ENCODE measurements at regions not wholly inside any gene's neighbourhood (a gene's known extent, or its start where the extent isn't known, plus 50 kb on each side); places are given as distances from the start of the nearest gene placed in this dataset.

GRCh38 chr10:43972976-43973647, 324.4 kb upstream of the ZNF32 start:
- no peak for DNase-seq

DNA sequence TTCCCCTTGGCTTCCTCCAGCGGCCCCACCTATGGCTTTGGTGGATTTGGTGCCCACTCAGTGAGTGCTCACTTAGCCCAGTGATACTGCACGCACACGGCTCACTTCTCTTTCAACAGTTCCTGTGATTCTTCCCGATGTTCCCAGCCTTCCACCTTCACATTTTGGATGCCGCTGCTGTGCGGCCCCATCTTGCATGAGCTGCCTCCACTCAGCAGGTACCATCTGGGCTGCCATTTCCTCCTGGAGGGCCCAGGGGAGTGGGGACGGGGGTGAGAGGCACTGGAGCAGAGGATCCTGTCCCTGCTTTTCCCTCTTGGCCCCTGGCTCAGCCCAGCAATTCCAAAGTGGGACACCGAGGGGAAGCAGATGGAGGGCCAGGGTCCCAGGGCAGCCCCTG, 323.3 kb upstream of the ZNF32 start:
- no peak for DNase-seq

DNA sequence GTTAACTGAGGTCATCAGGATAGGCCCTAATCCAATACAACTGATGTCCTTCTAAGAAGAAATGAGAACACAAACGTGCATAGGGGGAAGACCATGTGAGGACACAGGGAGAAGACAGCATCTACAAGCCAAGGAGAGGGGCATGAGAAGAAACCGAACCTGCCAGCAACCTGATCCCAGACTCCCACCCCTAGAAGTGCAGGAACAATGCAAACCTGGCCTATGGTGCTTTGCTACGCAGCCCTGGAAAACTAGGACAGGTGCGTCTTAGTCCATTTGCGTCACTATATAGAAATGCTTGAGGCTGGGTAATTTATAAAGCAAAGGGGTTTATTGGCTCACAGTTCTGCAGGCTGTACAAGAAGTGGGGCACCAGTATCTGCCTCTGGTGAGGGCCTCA, 322.6 kb upstream of the ZNF32 start:
- no peak for DNase-seq

DNA sequence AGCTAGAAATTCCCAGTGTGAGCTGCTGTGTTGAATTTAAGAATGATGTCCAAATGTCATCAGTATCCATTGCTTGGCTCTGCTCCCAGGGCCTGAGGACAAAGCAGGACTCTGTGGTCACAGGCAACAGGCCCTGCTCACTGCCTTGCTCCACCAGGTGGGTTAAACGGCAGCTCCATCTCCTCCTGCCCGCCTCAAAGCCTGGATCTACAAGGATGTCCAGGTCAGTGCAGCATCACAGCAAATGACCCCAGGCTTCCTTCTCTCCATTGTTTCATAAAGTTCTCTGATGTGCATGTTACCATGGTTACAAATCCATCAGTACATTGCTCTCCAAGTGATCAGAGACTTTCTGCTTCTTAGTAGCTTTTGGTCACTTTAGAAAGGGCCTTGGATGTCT, 322.0 kb upstream of the ZNF32 start:
- no peak for DNase-seq

- no peak for DNase-seq
These were observed 321.5 kb upstream of the ZNF32 start for GRCh38 chr10:43970018-43970698.

GRCh38 chr10:43969506-43969905, 320.8 kb upstream of the ZNF32 start:
- no peak for DNase-seq

GRCh38 chr10:43968961-43969360, 320.3 kb upstream of the ZNF32 start:
- DNase-seq, result no peak

DNA sequence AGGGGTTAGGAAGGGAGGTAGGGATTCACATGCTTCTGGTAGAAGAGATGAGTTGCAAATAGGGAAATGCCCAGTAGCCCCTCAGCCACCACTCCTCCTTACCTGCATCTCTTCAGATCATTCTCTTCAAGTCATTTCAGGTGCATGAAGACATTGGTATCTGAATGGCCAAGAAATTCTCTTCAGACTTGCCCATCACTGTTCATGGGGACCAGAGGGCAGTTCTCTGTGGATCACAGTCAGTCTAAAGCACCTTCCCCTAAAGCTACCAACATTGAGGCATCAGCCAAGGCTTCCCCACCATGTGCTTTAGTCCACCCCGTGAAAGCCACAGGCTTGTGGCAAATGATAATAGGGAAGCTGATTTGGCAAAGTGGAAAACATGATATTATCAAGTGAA, 319.4 kb upstream of the ZNF32 start:
- no peak for DNase-seq

DNA sequence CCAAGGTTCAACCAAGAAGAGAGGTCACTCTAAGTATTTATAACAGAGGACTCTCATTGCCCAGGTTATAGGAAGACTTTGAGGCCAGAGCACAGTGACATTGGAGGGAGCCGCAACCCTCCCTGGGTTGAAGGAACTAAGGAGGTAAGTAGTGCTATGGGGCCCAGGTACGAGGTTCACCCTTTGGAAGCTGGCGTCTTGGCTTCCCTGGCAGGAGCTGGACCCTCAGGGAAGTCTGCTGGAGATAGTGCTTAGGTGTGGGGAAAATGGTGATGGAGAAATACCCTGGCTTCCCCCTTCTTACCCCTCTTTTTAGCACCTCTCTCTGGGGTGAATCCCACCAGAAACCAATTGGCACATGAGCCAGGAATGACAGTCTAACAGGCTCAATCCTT, 317.9 kb upstream of the ZNF32 start:
- no peak for DNase-seq

DNA sequence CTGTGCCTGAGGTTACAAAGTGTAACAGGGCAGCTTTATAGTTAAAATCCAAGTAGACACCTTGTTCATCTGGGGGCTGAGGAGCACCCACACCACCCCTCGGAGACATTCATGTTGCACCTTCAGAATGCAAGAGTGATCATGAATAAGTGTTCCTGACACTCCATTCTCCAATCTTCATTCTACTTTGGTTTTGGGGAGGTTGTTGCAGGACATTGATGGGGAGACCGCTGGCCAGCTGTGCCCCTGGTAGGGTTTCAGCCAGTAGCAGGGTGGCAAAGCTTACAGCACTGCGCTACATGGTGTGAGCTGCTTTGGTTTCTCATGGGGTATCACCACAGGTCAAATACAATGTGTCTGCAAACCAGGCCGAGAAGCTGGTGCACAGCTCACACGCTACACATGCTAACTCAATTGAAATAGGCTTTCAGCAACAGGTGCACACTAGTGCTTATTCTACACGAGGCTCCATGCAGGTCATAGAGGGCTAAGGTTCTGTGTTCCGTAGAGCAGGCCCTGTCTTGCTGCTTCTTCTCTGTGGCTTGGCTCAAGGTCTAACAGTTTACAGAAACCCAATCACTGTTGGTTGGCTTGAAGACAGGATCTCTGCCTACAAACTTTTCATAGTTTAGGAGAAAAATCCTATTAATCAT, 317.4 kb upstream of the ZNF32 start:
- no peak for DNase-seq

DNA sequence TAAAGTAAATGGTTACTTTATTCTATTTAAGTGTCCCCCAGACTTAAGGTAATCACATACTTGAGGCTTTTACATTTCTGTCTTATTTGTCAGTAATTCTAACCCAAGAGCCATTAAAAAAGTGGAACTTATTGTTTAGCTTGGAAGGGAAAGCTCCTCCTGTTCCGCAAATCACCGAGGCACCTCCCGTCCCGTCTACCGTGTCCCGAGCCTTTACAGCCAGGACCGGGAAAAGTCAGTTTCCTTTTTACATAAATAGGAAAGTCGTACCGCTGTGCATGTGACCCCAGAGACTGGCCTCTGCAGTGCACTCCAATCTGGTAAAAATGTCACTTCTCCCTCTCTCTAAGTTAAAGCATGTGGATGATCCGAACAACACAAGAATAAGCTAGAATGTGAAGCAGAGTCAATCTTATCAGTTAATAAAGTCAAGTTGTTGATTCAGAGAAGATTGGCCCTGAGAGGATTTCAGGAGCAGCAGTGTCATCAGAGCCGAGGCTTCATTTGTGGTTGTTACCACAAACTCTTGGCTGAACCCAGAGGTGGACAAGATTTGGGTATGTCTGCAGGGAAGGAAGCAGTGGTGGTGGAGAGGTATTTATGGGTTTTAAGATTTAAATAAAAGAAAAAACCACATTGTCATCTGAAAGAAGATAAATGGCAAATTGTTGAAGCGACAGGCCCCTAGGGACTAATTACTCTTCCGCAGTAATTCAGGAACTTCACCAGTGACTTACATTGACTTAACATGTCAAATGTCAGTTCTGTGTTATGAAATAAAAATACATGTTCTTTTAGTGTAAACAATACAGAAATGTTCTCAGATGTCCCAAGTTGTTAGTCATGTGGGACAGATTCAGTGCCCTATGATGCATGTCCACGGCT, 316.6 kb upstream of the ZNF32 start:
- DNase-seq, result no peak

GRCh38 chr10:43964486-43964885, 315.8 kb upstream of the ZNF32 start:
- DNase-seq, result no peak

DNA sequence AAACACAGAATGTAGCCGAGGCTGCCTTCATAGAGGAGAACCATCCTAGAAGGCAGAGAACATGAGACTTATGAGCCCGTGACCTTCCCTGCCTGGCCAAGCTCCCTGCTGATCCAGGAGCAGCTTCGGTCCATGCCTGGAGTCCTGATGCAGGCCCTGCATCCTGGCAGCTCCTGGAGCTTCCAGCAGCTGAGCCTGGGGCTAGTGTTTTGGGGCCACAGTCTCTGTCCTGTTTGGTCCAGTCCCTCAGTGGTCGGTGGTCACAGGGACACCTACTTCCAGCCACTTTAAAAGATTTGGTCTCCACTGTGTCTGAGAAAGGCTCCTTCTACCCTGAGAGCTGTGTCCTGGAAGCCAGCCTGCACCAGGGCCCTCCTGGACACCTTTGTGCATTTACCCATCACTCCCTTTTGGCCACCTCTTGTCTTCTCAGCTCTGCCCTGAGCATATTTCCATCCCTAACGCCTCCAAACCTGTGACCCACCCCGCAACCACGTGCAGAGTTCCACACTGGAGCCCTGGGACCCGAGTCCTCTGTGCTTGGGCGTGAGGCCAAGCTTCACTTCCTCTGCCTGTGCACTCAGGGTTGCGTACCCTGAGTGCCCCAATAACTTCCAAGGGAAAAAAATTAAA, 315.2 kb upstream of the ZNF32 start:
- no peak for DNase-seq

GRCh38 chr10:43963379-43963778, 314.7 kb upstream of the ZNF32 start:
- no peak for DNase-seq

DNA sequence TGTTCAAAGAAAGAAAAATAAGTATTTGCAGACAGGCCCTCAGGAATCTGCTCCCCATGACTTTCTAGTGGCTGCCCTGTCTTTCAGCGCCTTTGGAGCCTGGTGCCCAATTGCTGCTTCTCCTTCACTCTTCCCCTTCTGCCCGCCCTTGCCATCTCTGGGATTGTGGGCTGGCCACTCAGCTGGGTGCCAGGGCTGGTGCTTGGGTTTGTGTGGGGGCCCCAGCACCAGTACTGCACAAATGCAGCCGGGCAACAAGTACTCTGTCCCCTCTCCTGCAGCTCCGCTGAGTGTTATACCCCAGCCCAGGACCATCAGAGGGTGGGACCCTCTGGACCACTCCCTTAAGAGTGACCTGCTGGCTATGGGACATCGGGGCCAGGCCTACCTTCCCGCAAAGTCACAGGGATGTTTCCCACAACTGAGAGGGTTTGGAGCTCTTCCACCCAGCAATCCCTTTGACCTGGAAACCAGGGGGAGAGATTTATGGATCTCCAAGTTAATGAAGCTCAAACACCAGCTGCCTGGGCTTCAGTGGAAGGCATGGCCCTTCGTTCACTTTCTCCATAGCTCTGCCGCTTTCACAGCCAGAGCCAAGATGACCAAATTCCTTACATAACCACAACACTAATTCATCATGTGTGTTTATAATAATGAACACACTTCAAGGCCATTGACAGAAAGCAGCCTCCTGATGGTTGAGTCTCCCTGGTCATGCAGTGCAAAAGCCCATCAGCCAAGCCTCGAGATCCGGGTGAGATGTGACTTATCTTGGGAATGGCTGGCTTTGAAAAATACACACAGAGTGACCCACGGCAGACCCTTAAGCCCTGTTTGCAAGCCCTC, 313.9 kb upstream of the ZNF32 start:
- DNase-seq, result no peak

DNA sequence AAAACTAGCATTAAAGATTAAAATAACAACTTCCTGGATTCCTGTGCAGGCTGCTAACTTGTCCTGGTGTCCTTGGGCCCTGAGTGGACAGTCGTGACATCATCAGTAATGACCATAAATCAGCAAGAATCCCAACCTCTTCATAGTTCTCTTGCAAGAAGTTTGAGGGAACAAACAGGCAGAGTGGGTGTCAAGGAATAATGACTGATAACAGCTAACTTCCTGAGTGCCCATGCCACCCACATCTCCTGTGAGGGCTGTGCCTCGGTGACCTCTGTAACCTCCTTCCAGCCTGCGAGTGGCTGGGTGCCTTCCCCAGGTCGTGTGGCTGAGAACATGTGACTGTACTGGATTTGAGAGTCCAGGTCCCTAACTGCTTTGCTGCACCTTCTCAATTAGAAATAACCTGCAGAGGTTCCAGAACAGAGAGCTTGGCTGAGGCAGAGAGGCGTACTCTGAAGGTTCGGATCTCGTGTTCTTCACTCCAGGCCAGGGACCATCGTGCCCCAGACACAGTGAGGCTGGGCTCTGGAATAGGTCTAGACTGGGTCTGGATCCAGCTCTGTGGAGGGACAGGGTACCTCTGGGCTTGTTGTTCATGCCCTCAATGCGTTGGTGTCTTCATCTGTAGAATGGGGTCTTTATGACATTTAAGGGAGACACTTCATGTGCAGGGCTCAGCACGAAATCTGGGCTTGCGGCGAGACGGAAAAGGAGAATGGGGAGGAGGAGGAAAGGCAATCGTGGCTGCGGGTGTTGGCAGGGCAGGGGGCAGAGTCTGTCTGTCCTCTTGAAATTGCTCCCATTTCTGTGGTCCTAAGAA, 313.1 kb upstream of the ZNF32 start:
- no peak for DNase-seq

DNA sequence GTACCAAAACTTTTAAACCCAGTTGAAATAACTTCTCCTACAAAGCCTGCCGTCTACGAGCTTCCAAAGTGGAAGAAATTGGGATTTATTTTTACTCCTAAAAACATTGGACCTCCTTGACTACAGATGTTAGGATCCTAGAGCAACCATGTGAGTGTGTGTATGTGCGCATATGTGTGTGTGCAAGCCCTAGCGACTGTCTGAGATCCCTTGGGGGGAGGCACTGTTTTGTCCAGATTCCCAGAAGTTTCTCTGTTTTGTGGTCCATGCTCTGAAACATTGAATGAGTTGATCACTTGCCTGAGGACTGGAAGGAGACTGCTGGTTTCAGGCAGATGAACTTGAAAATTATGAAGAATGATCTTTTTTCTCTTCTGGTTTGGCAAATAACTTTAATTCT, 312.3 kb upstream of the ZNF32 start:
- DNase-seq, result no peak

GRCh38 chr10:43960477-43960876, 311.8 kb upstream of the ZNF32 start:
- DNase-seq, result no peak

GRCh38 chr10:43960135-43960415, 311.4 kb upstream of the ZNF32 start:
- DNase-seq, result no peak
